OCI-LY7 (cell line): ENCODE measurements at regions not wholly inside any gene's neighbourhood (a gene's known extent, or its start where the extent isn't known, plus 50 kb on each side); places are given as distances from the start of the nearest gene placed in this dataset.

Experiments
- CTCF ChIP-seq: fragments of 200-600 bp; sonication (generic); conservative IDR thresholded peaks from 2 replicates; pipeline ENCODE4 v1.5.1; 2014; ENCODE audit warnings: mild to moderate bottlenecking, antibody characterized with exemption, low read length, moderate library complexity, mixed read lengths
- EZH2phosphoT487 ChIP-seq: fragments of 200-600 bp; sonication (generic); IDR thresholded peaks from 2 replicates; pipeline ENCODE4 v1.6.1; 2018; ENCODE audit warnings: low read depth, borderline replicate concordance, mild to moderate bottlenecking, mixed run types, antibody characterized with exemption, low read length, moderate library complexity, mixed read lengths

GRCh38 chr1:199046618-199047017, 407.8 kb downstream of the PTPRC start:
- no peak for TF ChIP-seq EZH2phosphoT487
- peak; percentile 74 for TF ChIP-seq CTCF
